Mesendoderm (in vitro differentiated cells): ENCODE measurements at regions not wholly inside any gene's neighbourhood (a gene's known extent, or its start where the extent isn't known, plus 50 kb on each side); places are given as distances from the start of the nearest gene placed in this dataset.
"Not testable (repeated sequence)": the region's sequence is repeated elsewhere in the genome, so short reads cannot be mapped to it uniquely, and the experiment has no call there.

Experiments used
- DNase-seq: peaks from one replicate; pipeline ENCODE4 v3.0.0; 2013
- H2AK5ac ChIP-seq: 2 replicates; pipeline ENCODE4 v1.6.1; 2013; ENCODE audit warnings: low read length, inconsistent platforms
- H2BK120ac ChIP-seq: 2 replicates; pipeline ENCODE4 v1.6.1; 2013; ENCODE audit warnings: low read depth, mild to moderate bottlenecking, low read length, moderate library complexity, mixed read lengths
- H2BK15ac ChIP-seq: replicated peaks from 2 replicates; pipeline ENCODE4 v1.6.1; 2013; ENCODE audit warnings: low read depth, mild to moderate bottlenecking, moderate library complexity
- H2BK5ac ChIP-seq: 2 replicates; pipeline ENCODE4 v1.6.1; 2013; ENCODE audit warnings: low read length, inconsistent platforms
- H3K18ac ChIP-seq: 2 replicates; pipeline ENCODE4 v1.6.1; 2013; ENCODE audit warnings: mild to moderate bottlenecking, low read length, mixed read lengths
- H3K23ac ChIP-seq: one replicate; pipeline ENCODE4 v1.6.1; 2013; ENCODE audit warnings: low read length
- H3K27ac ChIP-seq: 2 replicates; pipeline ENCODE4 v1.5.1; 2013; ENCODE audit warnings: low read depth, mild to moderate bottlenecking, inconsistent platforms, low read length, moderate library complexity
- H3K27me3 ChIP-seq: 2 replicates; pipeline ENCODE4 v1.6.1; 2013; ENCODE audit warnings: low read length, control low read depth, mild to moderate bottlenecking, inconsistent platforms; ENCODE audit not compliant: insufficient read depth, poor library complexity
- H3K36me3 ChIP-seq: 2 replicates; pipeline ENCODE4 v1.6.1; 2013; ENCODE audit warnings: low read length, inconsistent platforms; ENCODE audit not compliant: control insufficient read depth, insufficient read depth
- H3K4ac ChIP-seq: one replicate; pipeline ENCODE4 v1.6.1; 2013; ENCODE audit warnings: low read depth, mild to moderate bottlenecking, low read length, moderate library complexity
- H3K4me1 ChIP-seq: 2 replicates; pipeline ENCODE4 v1.6.1; 2013; ENCODE audit warnings: low read depth, low read length, inconsistent platforms; ENCODE audit not compliant: control insufficient read depth
- H3K4me2 ChIP-seq: 2 replicates; pipeline ENCODE4 v1.6.1; 2013; ENCODE audit warnings: low read length
- H3K4me3 ChIP-seq: 2 replicates; pipeline ENCODE4 v1.5.1; 2013; ENCODE audit warnings: mild to moderate bottlenecking, low read length
- H3K56ac ChIP-seq: one replicate; pipeline ENCODE4 v1.6.1; 2013; ENCODE audit warnings: low read length
- H3K79me1 ChIP-seq: 2 replicates; pipeline ENCODE4 v1.6.1; 2013; ENCODE audit warnings: low read length, inconsistent platforms
- H3K79me2 ChIP-seq: 2 replicates; pipeline ENCODE4 v1.6.1; 2013; ENCODE audit warnings: mild to moderate bottlenecking, low read length; ENCODE audit not compliant: control insufficient read depth, insufficient read depth
- H3K9ac ChIP-seq: 2 replicates; pipeline ENCODE4 v1.6.1; 2013; ENCODE audit warnings: low read length, inconsistent platforms
- H4K5ac ChIP-seq: one replicate; pipeline ENCODE4 v1.6.1; 2013; ENCODE audit warnings: low read length
- H4K8ac ChIP-seq: one replicate; pipeline ENCODE4 v1.6.1; 2013; ENCODE audit warnings: low read depth, mild to moderate bottlenecking, control low read depth, low read length, moderate library complexity
- WGBS: extraction: QIAGEN DNeasy Blood & Tissue Kit; methylation state at CpG from one replicate; pipeline ENCODE4 v1.1.7; 2013; ENCODE audit warnings: low lambda C conversion rate, missing lambda C conversion rate; ENCODE audit not compliant: insufficient coverage; ENCODE audit errors: extremely low coverage; 5-methylcytosine and 5-hydroxymethylcytosine counted together

DNA sequence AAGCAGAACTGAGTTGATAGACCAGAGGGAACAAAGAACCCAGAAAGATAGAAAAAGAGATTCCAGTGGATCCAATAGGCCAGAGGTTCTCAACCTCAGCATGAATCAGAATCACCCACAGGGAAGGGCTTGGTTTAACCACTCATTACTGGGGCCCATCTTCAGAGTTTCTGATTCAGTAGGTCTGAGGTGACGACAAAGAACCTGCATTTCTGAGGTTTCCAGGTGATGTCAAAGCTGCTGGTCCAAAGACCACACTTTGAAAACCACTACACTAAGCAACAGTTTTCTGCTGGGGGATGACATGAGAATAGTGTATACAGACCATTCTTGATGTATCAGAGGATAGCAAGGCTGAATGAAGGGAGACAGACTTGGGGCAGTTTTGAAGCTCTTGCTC lies 81.5 kb upstream of the FOXN2 start:
- Histone ChIP-seq H3K4me1 (no peaks in the 10 kb centered on the region), H3K4me3 (no peak overlapping the region), H4K8ac (no peak overlapping the region), H3K79me2 (no peaks in the 10 kb centered on the region), H2BK15ac (no peak overlapping the region), H3K4ac (no peak overlapping the region), H3K27me3 (no peaks in the 10 kb centered on the region), H2AK5ac (no peak overlapping the region), H3K36me3 (no peaks in the 10 kb centered on the region), H4K5ac (no peak overlapping the region), H3K9ac (no peak overlapping the region), H2BK120ac (no peak overlapping the region), H3K4me2 (no peak overlapping the region), H3K27ac (no peak overlapping the region), H3K79me1 (no peaks in the 10 kb centered on the region), H3K23ac (no peak overlapping the region), H3K56ac (no peak overlapping the region), H2BK5ac (no peak overlapping the region), H3K18ac (no peak overlapping the region)
- WGBS = no CpG with 5 or more reads among the region's 1 CpG
- DNase-seq = no peak

DNA sequence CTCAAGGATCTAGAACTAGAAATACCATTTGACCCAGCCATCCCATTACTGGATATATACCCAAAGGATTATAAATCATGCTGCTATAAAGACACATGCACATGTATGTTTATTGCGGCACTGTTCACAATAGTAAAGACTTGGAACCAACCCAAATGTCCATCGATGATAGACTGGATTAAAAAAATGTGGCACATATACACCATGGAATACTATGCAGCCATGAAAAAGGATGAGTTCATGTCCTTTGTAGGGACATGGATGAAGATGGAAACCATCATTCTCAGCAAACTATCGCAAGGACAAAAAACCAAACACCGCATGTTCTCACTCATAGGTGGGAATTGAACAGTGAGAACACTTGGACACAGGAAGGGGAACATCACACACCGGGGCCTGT lies 80.7 kb upstream of the FOXN2 start:
- not testable (repeated sequence) for H3K4me3 ChIP-seq, H3K18ac ChIP-seq, H3K79me2 ChIP-seq, H3K56ac ChIP-seq, H2AK5ac ChIP-seq, H3K27ac ChIP-seq, H2BK5ac ChIP-seq, H3K4me1 ChIP-seq, H3K4me2 ChIP-seq, H3K36me3 ChIP-seq, H4K8ac ChIP-seq, H3K4ac ChIP-seq, H4K5ac ChIP-seq, H3K9ac ChIP-seq, H2BK120ac ChIP-seq, H3K79me1 ChIP-seq, DNase-seq, H2BK15ac ChIP-seq, H3K27me3 ChIP-seq, H3K23ac ChIP-seq
- WGBS = no CpG with 5 or more reads among the region's 5 CpGs

DNA sequence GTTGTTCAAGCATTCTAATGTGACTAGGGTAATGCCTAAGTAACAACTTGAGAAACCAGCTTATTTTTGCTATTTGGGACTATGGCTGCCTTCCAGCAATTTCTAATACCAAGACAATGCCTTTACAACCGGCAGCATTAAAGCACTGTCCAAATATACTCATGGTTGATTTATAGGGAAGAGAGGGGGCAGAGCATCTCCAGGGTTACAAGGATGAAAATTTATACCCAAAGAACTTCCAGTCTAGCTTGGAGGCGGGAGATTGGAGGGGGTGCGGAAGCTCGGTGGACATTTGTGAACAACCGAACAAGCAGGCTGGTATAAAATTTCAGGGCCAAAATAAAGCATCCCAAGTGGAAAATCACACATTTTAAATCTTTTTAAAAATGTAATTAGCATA lies 79.4 kb upstream of the FOXN2 start:
- H3K23ac ChIP-seq = no peak overlapping the region
- H3K9ac ChIP-seq = no peak overlapping the region
- H3K79me1 ChIP-seq = no peaks in the 10 kb centered on the region
- H2AK5ac ChIP-seq = no peak overlapping the region
- WGBS = no CpG with 5 or more reads among the region's 5 CpGs
- no peak overlapping the region for H4K5ac ChIP-seq
- no peak overlapping the region for H2BK120ac ChIP-seq
- no peak overlapping the region for H3K27ac ChIP-seq
- no peaks in the 10 kb centered on the region for H3K27me3 ChIP-seq
- H4K8ac ChIP-seq = no peak overlapping the region
- no peak overlapping the region for H3K56ac ChIP-seq
- DNase-seq = no peak
- no peak overlapping the region for H3K4me2 ChIP-seq
- H3K36me3 ChIP-seq = no peaks in the 10 kb centered on the region
- H3K4me1 ChIP-seq = no peaks in the 10 kb centered on the region
- no peak overlapping the region for H3K4me3 ChIP-seq
- peak overlapping the region; percentile 39 for H3K18ac ChIP-seq
- no peak overlapping the region for H2BK5ac ChIP-seq
- H3K4ac ChIP-seq = no peak overlapping the region
- no peak overlapping the region for H2BK15ac ChIP-seq
- no peaks in the 10 kb centered on the region for H3K79me2 ChIP-seq

DNA sequence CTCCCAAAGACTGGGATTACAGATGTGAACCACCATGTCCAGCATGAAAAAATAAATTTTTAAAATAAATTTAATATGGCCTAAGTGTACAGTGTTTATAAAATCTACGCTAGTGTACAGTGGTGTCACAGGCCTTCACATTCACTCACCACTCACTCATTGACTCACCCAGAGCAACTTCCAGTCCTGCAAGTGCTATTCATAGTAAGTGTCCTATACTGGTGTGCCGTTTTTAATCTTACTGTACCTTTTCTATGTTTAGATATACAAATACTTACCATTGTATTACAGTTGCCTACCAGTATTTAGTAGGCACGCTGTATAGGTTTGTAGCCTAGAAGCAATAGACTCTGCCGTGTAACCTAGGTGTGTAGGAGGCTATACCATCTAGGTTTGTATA lies 76.1 kb upstream of the FOXN2 start:
- WGBS = no CpG with 5 or more reads among the region's 4 CpGs

DNA sequence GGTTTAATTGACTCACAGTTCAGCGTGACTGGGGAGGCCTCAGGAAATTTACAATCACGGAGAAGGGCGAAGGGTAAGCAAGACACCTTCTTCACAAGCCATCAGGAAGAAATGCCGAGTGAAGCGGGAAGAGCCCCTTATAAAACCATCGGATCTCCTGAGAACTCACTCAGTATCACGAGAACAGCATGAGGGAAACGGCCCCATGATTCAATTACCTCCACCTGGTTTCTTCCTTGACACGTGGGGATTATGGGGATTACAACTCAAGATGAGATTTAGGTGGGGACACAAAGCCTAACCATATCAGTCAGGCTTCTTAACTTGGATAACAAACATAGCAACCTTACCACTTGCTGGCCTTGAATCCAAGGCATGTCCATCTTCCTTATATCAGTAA lies 73.6 kb upstream of the FOXN2 start:
- no peak overlapping the region for H3K9ac ChIP-seq
- H4K8ac ChIP-seq = no peak overlapping the region
- no peak overlapping the region for H3K23ac ChIP-seq
- H3K4me3 ChIP-seq = no peak overlapping the region
- H3K36me3 ChIP-seq = no peaks in the 10 kb centered on the region
- H4K5ac ChIP-seq = no peak overlapping the region
- no peak overlapping the region for H3K56ac ChIP-seq
- WGBS = no CpG with 5 or more reads among the region's 9 CpGs
- no peaks in the 10 kb centered on the region for H3K27me3 ChIP-seq
- no peak overlapping the region for H2AK5ac ChIP-seq
- H2BK15ac ChIP-seq = no peak overlapping the region
- no peak overlapping the region for H2BK120ac ChIP-seq
- no peak overlapping the region for H3K4me2 ChIP-seq
- DNase-seq = peak; percentile 70
- no peak overlapping the region for H3K27ac ChIP-seq
- H2BK5ac ChIP-seq = no peak overlapping the region
- H3K79me1 ChIP-seq = no peaks in the 10 kb centered on the region
- no peak overlapping the region for H3K4ac ChIP-seq
- H3K18ac ChIP-seq = no peak overlapping the region
- H3K4me1 ChIP-seq = no peaks in the 10 kb centered on the region
- no peaks in the 10 kb centered on the region for H3K79me2 ChIP-seq

More for the DNA sequence above, 76.1 kb upstream of the FOXN2 start:
- H3K9ac ChIP-seq = no peak overlapping the region
- no peaks in the 10 kb centered on the region for H3K27me3 ChIP-seq
- H3K4me1 ChIP-seq = no peaks in the 10 kb centered on the region
- no peaks in the 10 kb centered on the region for H3K79me1 ChIP-seq
- no peak overlapping the region for H4K5ac ChIP-seq
- H3K4me2 ChIP-seq = no peak overlapping the region
- H2BK120ac ChIP-seq = no peak overlapping the region
- no peaks in the 10 kb centered on the region for H3K36me3 ChIP-seq
- no peak overlapping the region for H3K4me3 ChIP-seq
- DNase-seq = no peak
- no peaks in the 10 kb centered on the region for H3K79me2 ChIP-seq
- no peak overlapping the region for H2BK15ac ChIP-seq
- no peak overlapping the region for H2AK5ac ChIP-seq
- no peak overlapping the region for H3K23ac ChIP-seq
- H3K4ac ChIP-seq = no peak overlapping the region
- H4K8ac ChIP-seq = no peak overlapping the region
- H3K27ac ChIP-seq = no peak overlapping the region
- no peak overlapping the region for H2BK5ac ChIP-seq
- H3K56ac ChIP-seq = no peak overlapping the region
- H3K18ac ChIP-seq = no peak overlapping the region

DNA sequence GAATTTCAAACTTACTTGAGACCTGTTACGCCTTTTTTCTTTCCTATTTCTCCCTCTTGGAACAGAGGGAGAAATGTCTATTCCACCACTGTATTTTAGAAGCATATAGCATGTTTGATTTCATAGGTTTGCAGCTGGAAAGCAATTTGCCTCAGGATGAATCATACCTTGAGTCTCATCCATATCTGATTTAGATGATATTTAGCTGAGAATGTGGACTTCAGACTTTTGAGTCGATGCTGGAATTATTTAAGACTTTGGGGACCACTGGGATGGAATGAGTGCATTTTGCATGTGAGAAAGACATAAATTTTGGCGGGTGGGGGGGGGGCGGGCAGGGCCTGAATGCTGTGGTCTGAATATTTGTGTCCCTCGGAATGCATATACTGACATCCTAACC lies 67.3 kb upstream of the FOXN2 start:
- no peak overlapping the region for H3K56ac ChIP-seq
- H3K23ac ChIP-seq = no peak overlapping the region
- H3K79me2 ChIP-seq = no peaks in the 10 kb centered on the region
- H3K4me1 ChIP-seq = no peaks in the 10 kb centered on the region
- H3K36me3 ChIP-seq = no peaks in the 10 kb centered on the region
- H3K4me2 ChIP-seq = no peak overlapping the region
- no peak overlapping the region for H2BK120ac ChIP-seq
- no peak overlapping the region for H2BK5ac ChIP-seq
- H3K9ac ChIP-seq = no peak overlapping the region
- WGBS = no CpG with 5 or more reads among the region's 5 CpGs
- H3K79me1 ChIP-seq = no peaks in the 10 kb centered on the region
- no peak overlapping the region for H3K4me3 ChIP-seq
- no peak overlapping the region for H2AK5ac ChIP-seq
- no peak overlapping the region for H3K27ac ChIP-seq
- H4K8ac ChIP-seq = no peak overlapping the region
- peak overlapping the region; percentile 57 for H2BK15ac ChIP-seq
- H3K18ac ChIP-seq = no peak overlapping the region
- no peaks in the 10 kb centered on the region for H3K27me3 ChIP-seq
- no peak overlapping the region for H3K4ac ChIP-seq
- H4K5ac ChIP-seq = no peak overlapping the region
- DNase-seq = no peak
